ENCODE measurements at regions not wholly inside any gene's neighbourhood (a gene's known extent, or its start where the extent isn't known, plus 50 kb on each side); places are given as distances from the start of the nearest gene placed in this dataset.

- Mint-ChIP-seq H3K4me1 (no peaks in the 10 kb centered on the region), H3K4me3 (no peak overlapping the region), H3K9me3 (peaks cover 1 to 14% (median 8%) of the 10 kb centered on the region in 7 donors), H3K36me3 (no peaks in the 10 kb centered on the region), H3K27me3 (ENCODE audit: low read depth in 3 of 3) (peaks cover 0 to 6% (median 0%) of the 10 kb centered on the region in 3 donors), H3K27ac (no peak overlapping the region)
- intact Hi-C loops (cut with micrococcal nuclease), result loop anchor here in 1 of 2 donors (5.0 kb wide), 2 partner anchors 348 to 1083 kb away; no protein-coding TSS in a partner anchor
- Histone ChIP-seq H4K20me1 (ENCODE audit: insufficient read depth, low read length) (no peaks in the 10 kb centered on the region), H3K36me3 (replicated peaks in 1 of 2; ENCODE audit: control insufficient read depth in 1 of 2, insufficient read depth in 2 of 2, low read length in 2 of 2) (no peaks in the 10 kb centered on the region), H3K4me3 (replicated peaks in 1 of 3; ENCODE audit: low read depth in 2 of 3, low read length in 3 of 3) (no peak overlapping the region), H3K4me1 (ENCODE audit: control insufficient read depth in 1 of 2, insufficient read depth in 2 of 2, low read length in 2 of 2) (no peaks in the 10 kb centered on the region), H3K9ac (ENCODE audit: insufficient read depth, low read length, poor library complexity, severe bottlenecking) (no peak overlapping the region), H3K27ac (ENCODE audit: low read depth in 1 of 2, low read length in 2 of 2) (no peak overlapping the region), H3K79me2 (ENCODE audit: insufficient read depth, low read length) (no peaks in the 10 kb centered on the region), H3K27me3 (ENCODE audit: control insufficient read depth in 2 of 2, insufficient read depth in 2 of 2, low read length in 2 of 2) (no peaks in the 10 kb centered on the region), H2AFZ (ENCODE audit: insufficient read depth, low read depth, low read length, poor library complexity, severe bottlenecking) (no peak overlapping the region), H3K9me3 (replicated peaks in 1 of 2; ENCODE audit: control insufficient read depth in 1 of 2, insufficient read depth in 1 of 2, low read length in 2 of 2) (peaks cover 4 to 9% of the 10 kb centered on the region in 2 donors), H3K4me2 (replicated peaks; ENCODE audit: extremely low read depth, low read length, poor library complexity, severe bottlenecking) (no peak overlapping the region)
- WGBS (ENCODE audit: insufficient coverage), result 100% methylated on average over 1 of the region's 3 CpGs
- no peak for DNase-seq
- TF ChIP-seq CTCF (IDR thresholded peaks at IDR 0.05), result no peak
Measured at GRCh38 chr6:55064711-55065420, 109.4 kb upstream of the HCRTR2 start.

GRCh38 chr6:55069132-55069781 lies 105.1 kb upstream of the HCRTR2 start:
- intact Hi-C loops (cut with micrococcal nuclease), result loop anchor here in 1 of 2 donors (5.0 kb wide), 2 partner anchors 352 to 1087 kb away; no protein-coding TSS in a partner anchor
- Mint-ChIP-seq H3K4me3 (no peak overlapping the region), H3K36me3 (no peaks in the 10 kb centered on the region), H3K27ac (no peak overlapping the region), H3K9me3 (no peaks in the 10 kb centered on the region), H3K27me3 (ENCODE audit: low read depth in 3 of 3) (peaks cover 0 to 3% (median 2%) of the 10 kb centered on the region in 3 donors), H3K4me1 (no peaks in the 10 kb centered on the region)
- Histone ChIP-seq H4K20me1 (ENCODE audit: insufficient read depth, low read length) (no peaks in the 10 kb centered on the region), H3K79me2 (ENCODE audit: insufficient read depth, low read length) (no peaks in the 10 kb centered on the region), H3K4me2 (replicated peaks; ENCODE audit: extremely low read depth, low read length, poor library complexity, severe bottlenecking) (no peak overlapping the region), H2AFZ (ENCODE audit: insufficient read depth, low read depth, low read length, poor library complexity, severe bottlenecking) (no peak overlapping the region), H3K9ac (ENCODE audit: insufficient read depth, low read length, poor library complexity, severe bottlenecking) (no peak overlapping the region), H3K4me3 (replicated peaks in 1 of 3; ENCODE audit: low read depth in 2 of 3, low read length in 3 of 3) (no peak overlapping the region), H3K36me3 (replicated peaks in 1 of 2; ENCODE audit: control insufficient read depth in 1 of 2, insufficient read depth in 2 of 2, low read length in 2 of 2) (no peaks in the 10 kb centered on the region), H3K9me3 (replicated peaks in 1 of 2; ENCODE audit: control insufficient read depth in 1 of 2, insufficient read depth in 1 of 2, low read length in 2 of 2) (no peaks in the 10 kb centered on the region), H3K4me1 (ENCODE audit: control insufficient read depth in 1 of 2, insufficient read depth in 2 of 2, low read length in 2 of 2) (no peaks in the 10 kb centered on the region), H3K27me3 (ENCODE audit: control insufficient read depth in 2 of 2, insufficient read depth in 2 of 2, low read length in 2 of 2) (no peaks in the 10 kb centered on the region), H3K27ac (ENCODE audit: low read depth in 1 of 2, low read length in 2 of 2) (no peak overlapping the region)
- peak; percentile 85 for TF ChIP-seq CTCF (IDR thresholded peaks at IDR 0.05)
- 13% methylated on average over 1 of the region's 3 CpGs for WGBS (ENCODE audit: insufficient coverage)
- peak; percentile 32 to 39 (median 38) for DNase-seq
